ENCODE measurements at regions not wholly inside any gene's neighbourhood (a gene's known extent, or its start where the extent isn't known, plus 50 kb on each side); places are given as distances from the start of the nearest gene placed in this dataset.

- intact Hi-C loops (cut with DNase I), result no loop called here
- TF ChIP-seq CTCF (IDR thresholded peaks at IDR 0.05) (no peak), POLR2A (IDR thresholded peaks at IDR 0.05) (no peak), POLR2AphosphoS5 (IDR thresholded peaks at IDR 0.05) (no peak)
- Histone ChIP-seq H3K27me3 (replicated peaks; ENCODE audit: insufficient read depth) (no peaks in the 10 kb centered on the region), H3K9me3 (no peaks in the 10 kb centered on the region), H3K4me3 (no peak overlapping the region), H3K4me1 (replicated peaks) (no peaks in the 10 kb centered on the region), H3K27ac (no peak overlapping the region), H3K36me3 (no peaks in the 10 kb centered on the region)
- DNase-seq (ENCODE audit: low spot score), result no peak
Measured at GRCh38 chr3:117195034-117195433, 485.5 kb downstream of the TUSC7 start.

- H3K27me3 ChIP-seq (replicated peaks; ENCODE audit: insufficient read depth), result no peaks in the 10 kb centered on the region
- TF ChIP-seq CTCF (IDR thresholded peaks at IDR 0.05), result no peak
- TF ChIP-seq POLR2AphosphoS5 (IDR thresholded peaks at IDR 0.05), result no peak
- TF ChIP-seq POLR2A (IDR thresholded peaks at IDR 0.05), result no peak
- intact Hi-C loops (cut with DNase I), result no loop called here
- H3K36me3 ChIP-seq, result no peaks in the 10 kb centered on the region
- DNase-seq (ENCODE audit: low spot score), result no peak
- H3K9me3 ChIP-seq, result no peaks in the 10 kb centered on the region
- no peaks in the 10 kb centered on the region for H3K4me1 ChIP-seq (replicated peaks)
- H3K27ac ChIP-seq, result no peak overlapping the region
- H3K4me3 ChIP-seq, result no peak overlapping the region
- WGBS, result 91% methylated on average over 2 of the region's 2 CpGs
Measured at GRCh38 chr3:117200962-117201361, 491.4 kb downstream of the TUSC7 start.

- DNase-seq (ENCODE audit: low spot score), result no peak
- Histone ChIP-seq H3K9me3 (no peaks in the 10 kb centered on the region), H3K27me3 (replicated peaks; ENCODE audit: insufficient read depth) (no peaks in the 10 kb centered on the region), H3K27ac (no peak overlapping the region), H3K4me3 (no peak overlapping the region), H3K36me3 (no peaks in the 10 kb centered on the region), H3K4me1 (replicated peaks) (no peaks in the 10 kb centered on the region)
- 53% methylated on average over 5 of the region's 5 CpGs for WGBS
- intact Hi-C loops (cut with DNase I), result no loop called here
- TF ChIP-seq CTCF (IDR thresholded peaks at IDR 0.05), result no peak
- TF ChIP-seq POLR2A (IDR thresholded peaks at IDR 0.05), result no peak
- TF ChIP-seq POLR2AphosphoS5 (IDR thresholded peaks at IDR 0.05), result no peak
Measured at GRCh38 chr3:117201901-117202774, 492.6 kb downstream of the TUSC7 start.

DNA sequence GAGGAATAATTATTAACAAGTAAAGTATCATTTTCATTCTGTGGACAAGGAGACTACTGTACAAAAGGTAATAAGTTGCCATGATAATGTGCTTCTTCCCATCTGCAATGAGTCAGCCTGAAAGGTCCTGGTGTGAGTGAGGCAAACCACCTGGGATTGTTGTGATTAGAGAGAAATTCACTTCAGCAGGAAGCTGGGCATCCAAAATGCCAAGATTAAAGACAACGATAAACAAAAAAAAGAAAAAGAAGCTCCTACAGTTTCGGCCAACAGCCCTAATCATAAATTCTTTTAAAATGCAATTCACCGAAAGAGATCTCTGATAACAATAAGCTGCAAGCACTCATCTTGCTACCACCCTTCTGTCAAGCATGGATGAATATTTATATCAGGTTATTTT, 507.8 kb downstream of the TUSC7 start:
- no peak for TF ChIP-seq POLR2A (IDR thresholded peaks at IDR 0.05)
- no peak for TF ChIP-seq POLR2AphosphoS5 (IDR thresholded peaks at IDR 0.05)
- no peak for TF ChIP-seq CTCF (IDR thresholded peaks at IDR 0.05)
- no peak for DNase-seq (ENCODE audit: low spot score)
- H3K9me3 ChIP-seq, result no peaks in the 10 kb centered on the region
- no peaks in the 10 kb centered on the region for H3K36me3 ChIP-seq
- no peak overlapping the region for H3K4me3 ChIP-seq
- H3K27ac ChIP-seq, result no peak overlapping the region
- WGBS, result 56% methylated on average over 3 of the region's 3 CpGs
- H3K27me3 ChIP-seq (replicated peaks; ENCODE audit: insufficient read depth), result no peaks in the 10 kb centered on the region
- intact Hi-C loops (cut with DNase I), result no loop called here
- no peaks in the 10 kb centered on the region for H3K4me1 ChIP-seq (replicated peaks)

DNA sequence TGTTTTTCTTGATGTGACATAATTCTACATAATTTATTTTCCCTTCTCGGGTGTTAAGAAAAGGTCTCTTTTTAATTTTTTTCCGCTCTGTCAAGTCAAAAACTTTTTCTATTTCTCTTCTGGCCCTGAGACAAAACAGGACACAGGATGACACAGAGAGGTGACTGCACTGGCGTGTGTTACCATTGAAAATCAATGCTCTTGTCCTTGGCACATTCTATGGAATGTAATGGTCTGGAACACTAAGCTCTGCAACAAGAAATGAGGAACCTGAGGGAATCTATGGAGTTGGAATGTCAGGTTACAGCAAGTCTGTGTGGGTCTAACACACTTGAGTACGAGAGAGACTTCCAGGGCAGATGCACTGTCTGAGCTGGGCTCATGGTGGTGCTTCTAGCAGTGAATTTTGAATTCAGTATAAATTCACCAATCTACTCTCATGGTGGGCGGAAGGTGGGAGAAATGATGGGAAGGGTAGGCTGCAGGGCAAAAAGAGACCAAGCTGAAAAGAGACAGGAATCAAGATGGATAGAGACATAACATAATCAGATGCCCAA, 508.3 kb downstream of the TUSC7 start:
- intact Hi-C loops (cut with DNase I), result no loop called here
- Histone ChIP-seq H3K36me3 (no peaks in the 10 kb centered on the region), H3K4me3 (no peak overlapping the region), H3K27me3 (replicated peaks; ENCODE audit: insufficient read depth) (no peaks in the 10 kb centered on the region), H3K9me3 (no peaks in the 10 kb centered on the region), H3K4me1 (replicated peaks) (no peaks in the 10 kb centered on the region), H3K27ac (no peak overlapping the region)
- TF ChIP-seq POLR2AphosphoS5 (IDR thresholded peaks at IDR 0.05) (no peak), POLR2A (IDR thresholded peaks at IDR 0.05) (no peak), CTCF (IDR thresholded peaks at IDR 0.05) (no peak)
- 71% methylated on average over 5 of the region's 5 CpGs for WGBS
- DNase-seq (ENCODE audit: low spot score), result no peak

Measured in prostate gland (tissue), 2 donors.